ENCODE measurements at regions not wholly inside any gene's neighbourhood (a gene's known extent, or its start where the extent isn't known, plus 50 kb on each side); places are given as distances from the start of the nearest gene placed in this dataset.

DNA sequence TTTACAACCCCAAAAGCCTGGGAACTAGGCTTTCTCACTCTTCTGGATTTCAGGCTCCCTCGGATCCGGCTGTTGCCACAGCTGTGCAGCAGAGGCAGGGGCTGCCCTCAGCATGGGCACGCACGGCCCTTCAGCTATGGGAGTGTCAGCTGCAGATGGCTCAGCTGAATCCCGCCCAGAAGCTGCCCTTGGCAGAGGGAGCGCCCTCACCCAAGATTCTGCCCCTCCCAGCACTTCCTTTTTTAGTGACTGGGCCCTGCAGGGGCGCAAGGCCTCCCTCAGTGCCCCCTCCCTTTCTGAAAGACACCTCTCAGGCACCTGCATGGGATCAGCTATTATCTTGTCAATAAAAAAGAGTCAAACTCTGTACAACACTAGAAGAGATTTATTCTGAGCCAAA lies 67.9 kb upstream of the THBS2 start:
- TF ChIP-seq CREB1 (CRISPR knock-in tag; IDR thresholded peaks at IDR 0.05; ENCODE audit: low read depth) (no peak), POLR2AphosphoS5 (IDR thresholded peaks at IDR 0.05; ENCODE audit: low read depth) (no peak), JUNB (IDR thresholded peaks at IDR 0.05; ENCODE audit: unreplicated experiment) (no peak), EZH2phosphoT487 (IDR thresholded peaks at IDR 0.05; ENCODE audit: unreplicated experiment) (no peak), EZH2 (IDR thresholded peaks at IDR 0.05; ENCODE audit: low read depth, unreplicated experiment) (no peak)
- TF ChIP-seq, protein P1, sequence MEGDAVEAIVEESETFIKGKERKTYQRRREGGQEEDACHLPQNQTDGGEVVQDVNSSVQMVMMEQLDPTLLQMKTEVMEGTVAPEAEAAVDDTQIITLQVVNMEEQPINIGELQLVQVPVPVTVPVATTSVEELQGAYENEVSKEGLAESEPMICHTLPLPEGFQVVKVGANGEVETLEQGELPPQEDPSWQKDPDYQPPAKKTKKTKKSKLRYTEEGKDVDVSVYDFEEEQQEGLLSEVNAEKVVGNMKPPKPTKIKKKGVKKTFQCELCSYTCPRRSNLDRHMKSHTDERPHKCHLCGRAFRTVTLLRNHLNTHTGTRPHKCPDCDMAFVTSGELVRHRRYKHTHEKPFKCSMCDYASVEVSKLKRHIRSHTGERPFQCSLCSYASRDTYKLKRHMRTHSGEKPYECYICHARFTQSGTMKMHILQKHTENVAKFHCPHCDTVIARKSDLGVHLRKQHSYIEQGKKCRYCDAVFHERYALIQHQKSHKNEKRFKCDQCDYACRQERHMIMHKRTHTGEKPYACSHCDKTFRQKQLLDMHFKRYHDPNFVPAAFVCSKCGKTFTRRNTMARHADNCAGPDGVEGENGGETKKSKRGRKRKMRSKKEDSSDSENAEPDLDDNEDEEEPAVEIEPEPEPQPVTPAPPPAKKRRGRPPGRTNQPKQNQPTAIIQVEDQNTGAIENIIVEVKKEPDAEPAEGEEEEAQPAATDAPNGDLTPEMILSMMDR (conservative IDR thresholded peaks at IDR 0.05; ENCODE audit: low read depth in 2 of 2), result no peak
- TF ChIP-seq, protein P2, sequence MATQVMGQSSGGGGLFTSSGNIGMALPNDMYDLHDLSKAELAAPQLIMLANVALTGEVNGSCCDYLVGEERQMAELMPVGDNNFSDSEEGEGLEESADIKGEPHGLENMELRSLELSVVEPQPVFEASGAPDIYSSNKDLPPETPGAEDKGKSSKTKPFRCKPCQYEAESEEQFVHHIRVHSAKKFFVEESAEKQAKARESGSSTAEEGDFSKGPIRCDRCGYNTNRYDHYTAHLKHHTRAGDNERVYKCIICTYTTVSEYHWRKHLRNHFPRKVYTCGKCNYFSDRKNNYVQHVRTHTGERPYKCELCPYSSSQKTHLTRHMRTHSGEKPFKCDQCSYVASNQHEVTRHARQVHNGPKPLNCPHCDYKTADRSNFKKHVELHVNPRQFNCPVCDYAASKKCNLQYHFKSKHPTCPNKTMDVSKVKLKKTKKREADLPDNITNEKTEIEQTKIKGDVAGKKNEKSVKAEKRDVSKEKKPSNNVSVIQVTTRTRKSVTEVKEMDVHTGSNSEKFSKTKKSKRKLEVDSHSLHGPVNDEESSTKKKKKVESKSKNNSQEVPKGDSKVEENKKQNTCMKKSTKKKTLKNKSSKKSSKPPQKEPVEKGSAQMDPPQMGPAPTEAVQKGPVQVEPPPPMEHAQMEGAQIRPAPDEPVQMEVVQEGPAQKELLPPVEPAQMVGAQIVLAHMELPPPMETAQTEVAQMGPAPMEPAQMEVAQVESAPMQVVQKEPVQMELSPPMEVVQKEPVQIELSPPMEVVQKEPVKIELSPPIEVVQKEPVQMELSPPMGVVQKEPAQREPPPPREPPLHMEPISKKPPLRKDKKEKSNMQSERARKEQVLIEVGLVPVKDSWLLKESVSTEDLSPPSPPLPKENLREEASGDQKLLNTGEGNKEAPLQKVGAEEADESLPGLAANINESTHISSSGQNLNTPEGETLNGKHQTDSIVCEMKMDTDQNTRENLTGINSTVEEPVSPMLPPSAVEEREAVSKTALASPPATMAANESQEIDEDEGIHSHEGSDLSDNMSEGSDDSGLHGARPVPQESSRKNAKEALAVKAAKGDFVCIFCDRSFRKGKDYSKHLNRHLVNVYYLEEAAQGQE (IDR thresholded peaks at IDR 0.05; ENCODE audit: unreplicated experiment), result no peak

All from GM23338 (cell line).